Endothelial cell (in vitro differentiated cells): ENCODE measurements at regions not wholly inside any gene's neighbourhood (a gene's known extent, or its start where the extent isn't known, plus 50 kb on each side); places are given as distances from the start of the nearest gene placed in this dataset.

Source experiments
- DNase-seq: peaks from one replicate; pipeline ENCODE4 v3.0.0; 2021; ENCODE audit warnings: low spot score
- H3K27ac Mint-ChIP-seq: one replicate; pipeline ENCODE4 v1.8.0; 2021; ENCODE audit warnings: mixed read lengths, inconsistent platforms; ENCODE audit not compliant: unreplicated experiment
- H3K27me3 Mint-ChIP-seq: one replicate; pipeline ENCODE4 v1.8.0; 2021; ENCODE audit warnings: mild to moderate bottlenecking, moderate library complexity, mixed read lengths, inconsistent platforms; ENCODE audit not compliant: unreplicated experiment
- H3K36me3 Mint-ChIP-seq: one replicate; pipeline ENCODE4 v1.8.0; 2021; ENCODE audit warnings: mild to moderate bottlenecking, low read depth, mixed read lengths, inconsistent platforms; ENCODE audit not compliant: unreplicated experiment
- H3K4me1 Mint-ChIP-seq: one replicate; pipeline ENCODE4 v1.8.0; 2021; ENCODE audit warnings: mild to moderate bottlenecking, mixed read lengths, inconsistent platforms; ENCODE audit not compliant: unreplicated experiment
- H3K4me3 Mint-ChIP-seq: one replicate; pipeline ENCODE4 v1.8.0; 2021; ENCODE audit warnings: mild to moderate bottlenecking, mixed read lengths, inconsistent platforms; ENCODE audit not compliant: unreplicated experiment
- H3K9me3 Mint-ChIP-seq: one replicate; pipeline ENCODE4 v1.8.0; 2021; ENCODE audit warnings: mixed read lengths, inconsistent platforms; ENCODE audit not compliant: unreplicated experiment
- TF ChIP-seq, protein P1 (sequence below): fragments of 200-600 bp; sonication (generic); IDR thresholded peaks from one replicate; pipeline ENCODE4 v1.5.0; 2021; ENCODE audit warnings: antibody characterized with exemption; ENCODE audit not compliant: unreplicated experiment

DNA sequence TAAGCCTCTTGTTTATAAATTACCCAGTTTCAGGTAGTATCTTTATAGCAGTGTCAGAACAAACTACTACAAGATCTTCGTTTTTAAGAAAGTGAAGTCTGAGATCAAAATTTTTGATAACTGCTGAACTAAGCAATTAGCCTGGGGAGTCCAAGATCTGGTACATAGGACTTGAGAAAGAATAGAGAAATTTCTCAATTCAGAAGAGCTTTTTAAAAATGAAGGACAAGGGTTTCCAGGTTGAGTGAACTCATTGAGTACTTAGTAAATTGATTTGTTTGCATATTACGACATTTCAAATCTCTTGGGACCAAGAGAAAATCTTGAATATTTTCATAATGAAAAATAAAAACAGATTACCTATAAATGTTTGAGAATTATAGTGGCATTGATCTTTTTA, 386.6 kb upstream of the THRB start:
- no peaks in the 10 kb centered on the region for H3K9me3 Mint-ChIP-seq
- H3K4me3 Mint-ChIP-seq, result no peak overlapping the region
- TF ChIP-seq, protein P1, sequence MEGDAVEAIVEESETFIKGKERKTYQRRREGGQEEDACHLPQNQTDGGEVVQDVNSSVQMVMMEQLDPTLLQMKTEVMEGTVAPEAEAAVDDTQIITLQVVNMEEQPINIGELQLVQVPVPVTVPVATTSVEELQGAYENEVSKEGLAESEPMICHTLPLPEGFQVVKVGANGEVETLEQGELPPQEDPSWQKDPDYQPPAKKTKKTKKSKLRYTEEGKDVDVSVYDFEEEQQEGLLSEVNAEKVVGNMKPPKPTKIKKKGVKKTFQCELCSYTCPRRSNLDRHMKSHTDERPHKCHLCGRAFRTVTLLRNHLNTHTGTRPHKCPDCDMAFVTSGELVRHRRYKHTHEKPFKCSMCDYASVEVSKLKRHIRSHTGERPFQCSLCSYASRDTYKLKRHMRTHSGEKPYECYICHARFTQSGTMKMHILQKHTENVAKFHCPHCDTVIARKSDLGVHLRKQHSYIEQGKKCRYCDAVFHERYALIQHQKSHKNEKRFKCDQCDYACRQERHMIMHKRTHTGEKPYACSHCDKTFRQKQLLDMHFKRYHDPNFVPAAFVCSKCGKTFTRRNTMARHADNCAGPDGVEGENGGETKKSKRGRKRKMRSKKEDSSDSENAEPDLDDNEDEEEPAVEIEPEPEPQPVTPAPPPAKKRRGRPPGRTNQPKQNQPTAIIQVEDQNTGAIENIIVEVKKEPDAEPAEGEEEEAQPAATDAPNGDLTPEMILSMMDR, result no peak
- no peak for DNase-seq
- no peaks in the 10 kb centered on the region for H3K4me1 Mint-ChIP-seq
- no peaks in the 10 kb centered on the region for H3K36me3 Mint-ChIP-seq
- H3K27me3 Mint-ChIP-seq, result no peaks in the 10 kb centered on the region
- no peak overlapping the region for H3K27ac Mint-ChIP-seq

DNA sequence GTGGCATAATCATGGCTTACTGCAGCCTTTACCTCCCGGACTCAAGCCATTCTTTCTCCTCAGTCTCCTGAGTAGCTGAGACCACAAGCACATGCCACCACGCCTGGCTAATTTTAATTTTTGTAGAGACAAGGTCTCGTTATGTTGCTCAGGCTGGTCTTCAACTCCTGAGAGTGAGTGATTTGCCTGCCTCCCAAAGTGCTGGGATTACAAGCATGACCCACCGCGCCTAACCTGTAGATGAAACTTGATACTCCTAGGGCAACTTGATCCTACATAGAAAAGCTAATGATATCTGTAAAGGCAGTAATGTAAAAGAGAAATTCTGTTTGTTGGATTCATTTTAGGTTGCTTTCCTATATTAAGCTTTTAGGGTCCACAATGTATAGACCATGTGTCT, 391.9 kb upstream of the THRB start:
- Mint-ChIP-seq H3K4me1 (no peaks in the 10 kb centered on the region), H3K4me3 (no peak overlapping the region), H3K36me3 (no peaks in the 10 kb centered on the region), H3K27me3 (no peaks in the 10 kb centered on the region), H3K9me3 (no peaks in the 10 kb centered on the region), H3K27ac (no peak overlapping the region)
- TF ChIP-seq, protein P1, result no peak
- DNase-seq, result no peak

DNA sequence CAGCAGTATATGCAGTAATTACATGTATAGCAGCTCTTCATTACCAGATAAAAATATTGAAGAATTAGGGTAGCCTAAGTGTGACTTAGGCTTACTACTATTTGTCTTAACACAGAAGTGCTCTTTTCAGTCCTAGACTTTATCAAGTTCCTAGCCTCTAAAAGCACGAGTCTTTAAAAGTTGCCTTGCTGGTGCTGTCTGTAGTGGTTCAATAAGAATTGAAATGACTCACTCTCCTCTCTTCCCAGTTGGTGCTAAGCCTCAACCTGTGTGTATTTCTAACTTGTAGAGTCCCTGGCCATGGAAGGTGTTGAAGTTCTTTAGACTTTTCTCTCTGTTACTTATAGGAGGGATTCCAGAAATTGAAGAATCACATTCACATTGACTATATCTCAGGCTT, 395.4 kb upstream of the THRB start:
- DNase-seq, result no peak
- TF ChIP-seq, protein P1, result no peak
- Mint-ChIP-seq H3K27me3 (no peaks in the 10 kb centered on the region), H3K4me3 (no peak overlapping the region), H3K36me3 (no peaks in the 10 kb centered on the region), H3K4me1 (no peaks in the 10 kb centered on the region), H3K27ac (no peak overlapping the region), H3K9me3 (no peaks in the 10 kb centered on the region)

DNA sequence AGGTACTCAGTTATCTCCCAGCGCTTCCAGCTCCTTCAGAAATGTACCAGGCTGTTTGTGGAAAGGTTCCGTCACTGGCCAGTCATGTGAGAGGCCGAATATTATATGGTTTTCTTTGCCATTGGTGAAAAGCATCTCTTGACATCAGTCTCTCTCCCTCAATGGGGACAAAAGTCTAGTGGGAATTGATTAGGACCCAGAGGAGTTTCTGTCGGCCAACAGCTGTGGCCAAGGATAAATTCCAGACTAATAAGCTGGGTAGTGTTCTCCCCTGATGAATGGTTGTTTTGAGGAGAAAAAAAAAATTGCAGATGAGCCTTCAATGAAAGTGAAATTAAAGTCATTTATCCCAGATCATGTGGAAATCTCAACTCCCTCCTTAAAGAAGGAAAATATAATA, 404.7 kb upstream of the THRB start:
- Mint-ChIP-seq H3K27me3 (no peaks in the 10 kb centered on the region), H3K9me3 (no peaks in the 10 kb centered on the region), H3K4me1 (no peaks in the 10 kb centered on the region), H3K4me3 (no peak overlapping the region), H3K36me3 (no peaks in the 10 kb centered on the region), H3K27ac (no peak overlapping the region)
- TF ChIP-seq, protein P1, result no peak
- no peak for DNase-seq

DNA sequence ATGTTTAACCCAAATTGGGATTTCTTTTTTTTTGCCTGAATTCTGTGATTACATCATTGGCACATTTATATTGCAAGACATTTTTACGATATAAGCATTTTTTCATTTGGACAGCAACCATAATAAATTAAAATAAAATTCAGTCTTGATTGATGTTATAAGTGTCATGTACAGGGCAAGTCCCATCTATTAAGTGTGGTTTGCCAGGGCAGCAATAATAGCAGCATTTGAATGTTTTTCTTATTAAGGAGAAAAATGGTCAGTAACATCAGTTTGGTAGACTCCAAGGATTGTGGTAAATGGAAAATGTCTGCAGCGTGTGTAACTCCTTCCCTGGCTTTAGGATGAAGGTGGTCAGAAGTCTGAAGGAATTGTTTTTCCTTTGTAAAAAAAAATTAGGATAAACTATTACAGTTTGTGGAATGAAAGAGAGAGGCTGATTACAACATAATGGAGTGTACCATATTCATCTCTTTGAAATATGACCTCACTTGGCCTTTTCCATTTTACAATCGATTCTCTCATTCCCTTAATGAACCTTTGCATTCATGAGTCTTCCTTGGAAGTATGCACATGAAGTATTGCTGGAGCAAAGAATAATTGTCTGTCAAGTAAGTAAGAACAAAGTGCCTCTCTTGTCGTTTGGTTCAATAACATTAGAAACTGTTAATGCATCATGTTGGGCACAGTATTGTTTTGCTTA, 405.4 kb upstream of the THRB start:
- H3K36me3 Mint-ChIP-seq, result no peaks in the 10 kb centered on the region
- DNase-seq, result no peak
- no peaks in the 10 kb centered on the region for H3K9me3 Mint-ChIP-seq
- H3K27me3 Mint-ChIP-seq, result no peaks in the 10 kb centered on the region
- TF ChIP-seq, protein P1, result no peak
- H3K4me1 Mint-ChIP-seq, result no peaks in the 10 kb centered on the region
- no peak overlapping the region for H3K27ac Mint-ChIP-seq
- H3K4me3 Mint-ChIP-seq, result no peak overlapping the region
